Neuron (in vitro differentiated cells): ENCODE measurements at regions not wholly inside any gene's neighbourhood (a gene's known extent, or its start where the extent isn't known, plus 50 kb on each side); places are given as distances from the start of the nearest gene placed in this dataset.
"Not testable (repeated sequence)": the region's sequence is repeated elsewhere in the genome, so short reads cannot be mapped to it uniquely, and the experiment has no call there.

Source experiments
- H2AFZ ChIP-seq: one replicate; pipeline ENCODE4 v1.6.1; 2013; ENCODE audit warnings: low read depth, mild to moderate bottlenecking, inconsistent platforms, low read length, moderate library complexity
- H3K27me3 ChIP-seq: one replicate; pipeline ENCODE4 v1.6.1; 2013; ENCODE audit warnings: low read length; ENCODE audit not compliant: insufficient read depth
- H3K36me3 ChIP-seq: one replicate; pipeline ENCODE4 v1.6.1; 2013; ENCODE audit warnings: low read length; ENCODE audit not compliant: insufficient read depth
- H3K4me1 ChIP-seq: one replicate; pipeline ENCODE4 v1.6.1; 2013; ENCODE audit warnings: low read length; ENCODE audit not compliant: insufficient read depth
- H3K4me3 ChIP-seq: 2 replicates; pipeline ENCODE4 v1.5.1; 2013; ENCODE audit warnings: mild to moderate bottlenecking, low read length, moderate library complexity
- H3K9me3 ChIP-seq: one replicate; pipeline ENCODE4 v1.6.1; 2013; ENCODE audit warnings: low read length

GRCh38 chr15:93771196-93772030, 459.9 kb upstream of the MCTP2 start:
- Histone ChIP-seq H2AFZ (no peak overlapping the region), H3K9me3 (peaks cover 7% of the 10 kb centered on the region), H3K4me3 (no peak overlapping the region), H3K4me1 (no peaks in the 10 kb centered on the region), H3K36me3 (no peaks in the 10 kb centered on the region), H3K27me3 (no peaks in the 10 kb centered on the region)

DNA sequence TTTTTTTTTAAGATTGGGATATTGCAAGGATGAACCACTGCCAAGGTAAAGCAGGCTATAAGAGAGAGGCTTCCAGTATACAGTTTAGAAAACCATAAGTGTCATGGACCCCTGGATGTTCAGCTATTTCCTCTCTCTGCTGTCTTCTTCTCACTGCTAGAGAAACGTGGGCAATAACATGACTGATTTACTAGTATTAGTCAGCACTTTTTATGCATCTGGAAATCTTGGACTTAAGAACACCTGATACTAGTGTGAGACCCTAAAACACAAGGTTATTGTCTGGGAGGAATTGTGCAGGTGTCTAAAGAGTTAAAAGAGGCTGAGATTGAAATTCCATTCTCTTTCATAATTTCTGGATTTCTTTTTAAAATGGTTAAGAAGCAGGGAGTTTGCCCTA, 460.6 kb upstream of the MCTP2 start:
- H2AFZ ChIP-seq, result no peak overlapping the region

DNA sequence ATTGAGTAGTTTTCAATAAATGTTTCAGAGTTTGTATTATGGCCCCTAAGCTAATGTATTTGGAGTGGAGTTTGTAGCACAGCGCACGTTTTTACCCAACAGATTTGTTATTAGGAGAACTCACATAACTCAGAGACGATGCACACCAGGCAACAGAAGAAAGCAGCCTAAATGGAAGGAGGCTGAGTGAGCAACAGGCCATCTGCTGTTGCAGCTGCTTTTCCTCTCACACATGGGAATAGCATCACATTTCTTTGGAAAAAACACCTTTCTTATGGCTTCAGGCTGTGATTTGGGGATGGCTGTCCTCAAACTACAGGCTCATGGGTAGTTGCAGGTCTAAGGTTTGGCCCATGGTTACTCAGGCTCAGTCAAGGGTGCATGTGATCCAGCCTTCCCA, 469.3 kb upstream of the MCTP2 start:
- no peaks in the 10 kb centered on the region for H3K27me3 ChIP-seq
- H2AFZ ChIP-seq, result no peak overlapping the region
- no peak overlapping the region for H3K4me3 ChIP-seq
- peaks cover 3% of the 10 kb centered on the region for H3K4me1 ChIP-seq
- no peaks in the 10 kb centered on the region for H3K36me3 ChIP-seq
- peaks cover under 1% of the 10 kb centered on the region for H3K9me3 ChIP-seq

More for the DNA sequence above, 460.6 kb upstream of the MCTP2 start:
- Histone ChIP-seq H3K36me3 (no peaks in the 10 kb centered on the region), H3K27me3 (no peaks in the 10 kb centered on the region), H3K9me3 (peaks cover 7% of the 10 kb centered on the region), H3K4me1 (no peaks in the 10 kb centered on the region), H3K4me3 (no peak overlapping the region)

DNA sequence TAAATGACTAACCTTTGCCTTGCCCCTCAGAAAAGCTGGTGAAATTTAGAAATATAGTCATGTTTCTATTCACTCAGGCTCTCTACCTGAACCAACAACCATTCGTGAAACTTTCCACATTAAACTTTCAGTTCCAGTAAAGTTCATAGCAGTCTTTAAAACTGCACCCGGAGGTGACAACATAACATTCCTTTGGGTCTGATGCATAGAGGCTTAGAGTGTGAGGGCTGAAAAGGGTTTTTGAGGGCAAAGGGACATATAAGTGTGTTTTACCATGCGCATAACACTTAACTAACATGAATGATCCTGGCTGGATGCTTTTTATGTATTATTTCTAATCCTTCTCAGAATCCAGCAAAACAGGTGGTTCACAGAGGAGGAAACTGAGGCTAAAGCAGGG, 471.7 kb upstream of the MCTP2 start:
- Histone ChIP-seq H3K4me3 (no peak overlapping the region), H3K36me3 (no peaks in the 10 kb centered on the region), H2AFZ (no peak overlapping the region), H3K9me3 (no peaks in the 10 kb centered on the region), H3K27me3 (no peaks in the 10 kb centered on the region), H3K4me1 (peaks cover 3% of the 10 kb centered on the region)

DNA sequence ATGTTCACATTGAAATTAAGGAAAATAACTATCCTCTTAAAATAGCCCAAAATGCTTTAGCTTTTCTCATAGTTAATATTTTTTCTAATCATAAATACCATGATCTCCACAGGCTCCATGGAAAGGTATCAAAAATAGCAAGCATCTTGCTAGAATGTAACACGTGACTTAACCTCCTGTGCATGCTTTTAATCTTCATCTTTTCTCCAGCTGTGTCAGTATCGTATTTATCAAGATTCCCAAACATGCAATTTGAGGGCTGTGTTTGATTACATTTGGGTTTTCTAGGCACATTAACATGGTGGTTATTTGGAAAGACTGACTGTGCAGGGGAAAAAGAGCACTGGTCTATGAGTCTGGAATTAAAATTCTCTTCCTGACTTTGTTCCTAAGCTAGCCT, 472.5 kb upstream of the MCTP2 start:
- peaks cover 1% of the 10 kb centered on the region for H3K4me1 ChIP-seq
- H3K9me3 ChIP-seq, result no peaks in the 10 kb centered on the region
- H2AFZ ChIP-seq, result no peak overlapping the region
- H3K4me3 ChIP-seq, result no peak overlapping the region
- H3K36me3 ChIP-seq, result no peaks in the 10 kb centered on the region
- no peaks in the 10 kb centered on the region for H3K27me3 ChIP-seq

DNA sequence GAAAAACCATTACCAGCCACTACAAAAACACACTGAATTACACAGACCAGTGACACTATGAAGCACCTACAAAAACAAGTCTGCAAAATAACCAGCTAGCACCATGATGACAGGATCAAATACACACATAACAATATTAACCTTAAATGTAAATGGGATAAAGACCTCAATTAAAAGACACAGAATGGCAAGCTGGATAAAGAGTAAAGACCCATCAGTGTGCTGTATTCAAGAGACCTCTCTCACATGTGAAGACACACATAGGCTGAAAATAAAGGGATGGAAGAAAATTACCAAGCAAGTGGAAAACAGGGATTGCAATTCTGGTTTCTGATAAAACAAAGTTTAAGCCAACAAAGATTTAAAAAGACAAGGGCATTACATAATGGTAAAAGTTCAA, 482.7 kb upstream of the MCTP2 start:
- H3K9me3 ChIP-seq, result peaks cover 4% of the 10 kb centered on the region

DNA sequence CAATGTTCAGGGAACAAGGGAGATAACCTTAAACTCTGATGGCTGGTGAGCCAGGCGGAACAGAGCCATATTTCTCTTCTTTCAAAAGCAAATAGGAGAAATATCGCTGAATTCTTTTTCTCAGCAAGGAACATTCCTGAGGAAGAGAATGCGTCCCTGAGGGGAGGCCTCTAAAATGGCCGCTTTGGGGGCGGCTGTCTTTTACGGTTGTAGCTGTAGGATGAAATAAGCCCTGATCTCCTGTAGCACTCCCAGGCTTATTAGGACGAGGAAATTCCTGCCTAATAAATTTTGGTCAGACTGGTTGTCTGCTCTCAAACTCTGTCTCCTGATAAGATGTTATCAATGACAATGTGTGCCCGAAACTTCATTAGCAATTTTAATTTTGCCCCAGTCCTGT, 496.4 kb upstream of the MCTP2 start:
- H3K9me3 ChIP-seq, H3K27me3 ChIP-seq, H3K4me3 ChIP-seq, H2AFZ ChIP-seq, H3K4me1 ChIP-seq, H3K36me3 ChIP-seq: not testable (repeated sequence)

More for the DNA sequence above, 482.7 kb upstream of the MCTP2 start:
- Histone ChIP-seq H3K4me3 (no peak overlapping the region), H3K36me3 (no peaks in the 10 kb centered on the region), H3K4me1 (no peaks in the 10 kb centered on the region), H3K27me3 (no peaks in the 10 kb centered on the region), H2AFZ (no peak overlapping the region)

- Histone ChIP-seq H3K9me3 (peaks cover 5% of the 10 kb centered on the region), H2AFZ (no peak overlapping the region), H3K4me3 (no peak overlapping the region), H3K36me3 (no peaks in the 10 kb centered on the region), H3K27me3 (no peaks in the 10 kb centered on the region), H3K4me1 (no peaks in the 10 kb centered on the region)
Observed at GRCh38 chr15:93730724-93731123, 500.6 kb upstream of the MCTP2 start.

- H3K4me3 ChIP-seq, result no peak overlapping the region
- peaks cover under 1% of the 10 kb centered on the region for H3K4me1 ChIP-seq
- H3K27me3 ChIP-seq, result no peaks in the 10 kb centered on the region
- no peaks in the 10 kb centered on the region for H3K36me3 ChIP-seq
- H3K9me3 ChIP-seq, result peaks cover 3% of the 10 kb centered on the region
- no peak overlapping the region for H2AFZ ChIP-seq
Observed at GRCh38 chr15:93722165-93722564, 509.2 kb upstream of the MCTP2 start.

DNA sequence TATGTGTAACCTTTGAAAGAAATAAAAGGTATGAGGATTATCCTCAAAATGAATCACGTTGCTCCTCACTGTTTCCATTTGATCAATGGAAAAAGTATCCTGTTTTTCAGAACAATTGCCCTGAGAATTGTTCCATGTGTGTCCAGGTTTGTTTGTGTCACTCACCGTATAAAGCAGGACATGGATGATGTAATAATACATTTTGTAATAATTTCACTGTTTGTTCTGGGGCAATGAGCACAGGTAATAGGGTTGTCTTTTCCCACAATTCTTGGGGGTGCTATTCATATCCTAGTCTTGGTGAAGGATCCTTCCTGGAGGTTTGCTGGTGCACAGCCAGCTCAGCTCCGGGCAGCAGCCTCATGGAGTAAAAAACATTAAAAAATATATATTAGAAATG, 510.8 kb upstream of the MCTP2 start:
- H3K27me3 ChIP-seq, result no peaks in the 10 kb centered on the region
- H2AFZ ChIP-seq, result no peak overlapping the region
- H3K9me3 ChIP-seq, result peaks cover 3% of the 10 kb centered on the region
- peaks cover 9% of the 10 kb centered on the region for H3K4me1 ChIP-seq
- no peaks in the 10 kb centered on the region for H3K36me3 ChIP-seq
- H3K4me3 ChIP-seq, result no peak overlapping the region

GRCh38 chr15:93719921-93720351, 511.4 kb upstream of the MCTP2 start:
- H3K4me1 ChIP-seq, result peaks cover 9% of the 10 kb centered on the region
- H2AFZ ChIP-seq, result no peak overlapping the region
- no peaks in the 10 kb centered on the region for H3K36me3 ChIP-seq
- H3K4me3 ChIP-seq, result no peak overlapping the region
- H3K27me3 ChIP-seq, result no peaks in the 10 kb centered on the region
- H3K9me3 ChIP-seq, result peaks cover 3% of the 10 kb centered on the region

DNA sequence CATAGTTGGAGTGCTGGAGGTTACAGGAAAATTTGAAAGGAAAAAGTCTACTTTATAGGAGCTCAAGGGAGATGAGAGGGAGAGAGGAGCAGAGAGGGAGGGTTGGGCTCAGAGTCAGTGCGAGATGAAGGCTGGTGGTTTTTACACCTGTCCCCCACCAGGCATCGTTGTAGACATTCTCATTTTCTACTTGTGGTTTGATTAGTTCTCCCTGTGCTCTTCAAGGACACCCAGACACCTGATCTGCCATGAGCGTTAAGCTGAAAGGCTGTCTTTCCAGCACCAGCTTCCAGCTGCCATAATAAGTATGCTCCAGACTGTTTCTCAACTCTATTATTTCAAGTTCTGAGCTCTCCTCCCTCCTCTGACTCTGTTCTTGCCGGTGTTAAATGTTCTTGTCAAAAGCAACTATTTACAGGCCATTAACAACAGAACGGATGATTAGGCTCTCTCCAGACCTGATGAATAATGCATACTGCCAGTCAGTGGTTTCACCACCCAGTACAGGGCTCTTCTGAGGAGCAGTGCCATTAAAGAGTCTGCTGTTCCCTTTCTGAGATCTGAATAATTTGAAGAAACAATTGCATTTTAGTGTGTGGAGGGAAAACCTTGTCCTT, 514.6 kb upstream of the MCTP2 start:
- Histone ChIP-seq H2AFZ (peak overlapping the region; percentile 11), H3K4me1 (peaks cover 9% of the 10 kb centered on the region), H3K36me3 (no peaks in the 10 kb centered on the region), H3K9me3 (peaks cover 4% of the 10 kb centered on the region), H3K27me3 (no peaks in the 10 kb centered on the region), H3K4me3 (no peak overlapping the region)

GRCh38 chr15:93709708-93710107, 521.7 kb upstream of the MCTP2 start:
- H3K4me1 ChIP-seq, result no peaks in the 10 kb centered on the region
- H3K36me3 ChIP-seq, result no peaks in the 10 kb centered on the region
- H3K9me3 ChIP-seq, result peaks cover 2% of the 10 kb centered on the region
- no peak overlapping the region for H2AFZ ChIP-seq
- H3K27me3 ChIP-seq, result no peaks in the 10 kb centered on the region
- H3K4me3 ChIP-seq, result no peak overlapping the region
